ENCODE measurements at regions not wholly inside any gene's neighbourhood (a gene's known extent, or its start where the extent isn't known, plus 50 kb on each side); places are given as distances from the start of the nearest gene placed in this dataset.

- no peak for DNase-seq
Measured at GRCh38 chr13:20351281-20352022, 119.3 kb upstream of the GJB6 start.

GRCh38 chr13:20350819-20351218, 118.7 kb upstream of the GJB6 start:
- DNase-seq, result no peak

DNA sequence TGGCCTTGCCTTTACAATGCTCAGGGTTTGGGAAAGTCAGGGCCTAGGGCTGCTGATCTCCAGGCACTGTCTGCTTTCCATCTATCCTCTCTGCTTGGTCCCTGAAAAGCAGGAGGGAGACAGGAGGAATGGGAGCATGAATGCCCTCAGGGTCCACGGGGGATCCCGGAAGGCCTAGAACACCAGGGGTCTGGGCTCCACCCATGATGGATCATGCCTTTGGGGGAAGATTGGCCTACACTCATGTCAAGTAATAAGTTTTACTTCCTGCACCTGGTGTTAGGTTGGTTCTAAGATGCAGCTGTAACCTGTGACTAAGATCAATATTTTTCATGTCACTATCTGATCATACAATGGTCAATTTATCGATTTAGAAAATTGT, 118.3 kb upstream of the GJB6 start:
- no peak for DNase-seq

- no peak for DNase-seq
Measured at GRCh38 chr13:20349564-20350381, 117.7 kb upstream of the GJB6 start.

DNA sequence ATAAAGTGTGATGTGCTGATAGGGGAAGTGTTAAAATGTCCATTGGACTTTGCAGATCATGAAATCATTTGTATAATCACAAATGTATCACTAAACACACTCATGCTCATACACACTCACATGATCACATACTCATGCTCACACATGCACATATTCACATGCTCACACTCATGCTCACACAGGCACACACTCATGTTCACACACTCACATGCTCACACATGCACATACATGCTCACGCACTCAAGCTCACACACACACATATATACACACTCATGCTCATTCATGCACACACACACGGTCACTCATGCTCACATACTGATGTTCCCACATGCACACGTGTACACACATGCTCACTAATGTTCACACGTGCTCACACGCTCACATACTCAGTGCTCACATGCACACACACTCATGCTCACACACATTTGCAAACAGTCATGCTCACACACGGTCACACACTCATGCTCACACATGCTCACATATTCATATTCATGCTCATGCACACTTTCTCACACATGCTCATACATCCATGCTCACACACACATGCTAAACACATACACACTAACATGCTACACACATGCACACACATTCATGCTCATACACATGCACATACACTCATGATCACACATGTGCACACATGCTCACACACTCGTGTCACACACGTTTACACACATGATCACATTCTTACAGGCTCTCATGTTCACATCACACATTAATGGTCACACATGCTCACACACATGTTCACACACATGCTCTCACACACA, 116.7 kb upstream of the GJB6 start:
- no peak for DNase-seq

- no peak for DNase-seq
Measured at GRCh38 chr13:20348018-20348417, 115.9 kb upstream of the GJB6 start.

GRCh38 chr13:20344836-20345490, 112.8 kb upstream of the GJB6 start:
- DNase-seq, result no peak

- no peak for DNase-seq
Measured at GRCh38 chr13:20342311-20342710, 110.2 kb upstream of the GJB6 start.

- DNase-seq, result no peak
Measured at GRCh38 chr13:20340759-20341171, 108.6 kb upstream of the GJB6 start.

- no peak for DNase-seq
Measured at GRCh38 chr13:20340136-20340758, 108.1 kb upstream of the GJB6 start.

- DNase-seq, result no peak
Measured at GRCh38 chr13:20337884-20338551, 105.9 kb upstream of the GJB6 start.

DNA sequence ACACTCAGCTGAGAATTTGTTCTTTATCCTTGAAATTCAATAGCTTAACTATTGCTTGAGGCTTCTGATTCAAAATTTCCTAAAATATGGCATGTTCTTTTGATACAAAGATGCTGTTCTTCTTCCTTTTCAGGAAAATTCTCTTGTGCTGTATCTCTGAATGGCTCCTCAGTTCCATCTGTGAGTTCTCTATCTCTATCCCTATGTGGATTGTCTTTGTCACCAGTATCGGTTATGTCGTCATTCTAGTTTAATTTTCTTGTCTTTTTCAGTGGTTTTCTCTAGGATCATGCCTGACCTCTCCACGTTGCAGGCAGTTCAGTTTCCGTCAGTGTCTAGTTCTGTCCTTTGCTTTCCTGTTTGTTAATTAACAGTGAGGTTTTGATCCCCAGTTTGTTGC, 104.6 kb upstream of the GJB6 start:
- no peak for DNase-seq

GRCh38 chr13:20334309-20334708, 102.2 kb upstream of the GJB6 start:
- no peak for DNase-seq

GRCh38 chr13:20332361-20333096, 100.4 kb upstream of the GJB6 start:
- DNase-seq, result no peak

DNA sequence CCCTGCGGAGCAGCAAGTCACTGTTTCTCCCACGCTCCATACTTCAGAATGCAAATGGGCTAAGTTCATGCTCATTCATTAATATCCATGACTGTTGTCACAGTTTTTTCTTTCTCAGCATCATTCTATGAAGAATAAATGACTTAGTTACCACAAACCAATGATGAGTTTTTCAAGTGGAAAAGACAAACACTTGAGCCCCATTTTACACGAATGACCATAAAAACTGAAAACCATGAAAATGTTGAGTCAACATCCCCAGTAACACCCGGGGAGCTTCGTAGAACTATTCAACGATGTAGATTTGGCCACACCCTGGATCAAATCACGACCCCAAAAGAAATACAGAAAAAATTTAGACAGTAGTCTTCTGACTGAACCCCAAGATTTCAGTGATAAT, 99.8 kb upstream of the GJB6 start:
- DNase-seq, result no peak

DNA sequence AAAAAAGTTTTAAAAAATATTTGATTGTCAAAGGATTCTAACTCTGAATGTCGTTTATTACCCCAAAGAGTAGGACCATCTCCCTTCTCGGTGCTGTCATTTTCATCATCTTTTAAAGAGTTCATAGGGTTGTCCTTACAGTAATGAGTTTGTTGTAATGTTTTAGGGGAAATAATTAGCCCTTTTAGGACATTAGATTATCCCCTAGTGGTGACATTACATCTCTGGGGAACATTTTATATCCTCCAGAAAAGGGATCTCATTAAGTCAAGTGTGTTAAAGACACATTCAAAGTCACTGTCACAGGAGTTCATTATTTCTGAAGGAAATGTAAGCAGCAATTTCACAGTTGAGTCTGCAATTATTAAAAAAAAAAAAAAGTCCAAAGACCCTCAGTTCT, 99.3 kb upstream of the GJB6 start:
- DNase-seq, result no peak

GRCh38 chr13:20326809-20327208, 94.7 kb upstream of the GJB6 start:
- no peak for DNase-seq

- no peak for DNase-seq
Measured at GRCh38 chr13:20326276-20326675, 94.2 kb upstream of the GJB6 start.

DNA sequence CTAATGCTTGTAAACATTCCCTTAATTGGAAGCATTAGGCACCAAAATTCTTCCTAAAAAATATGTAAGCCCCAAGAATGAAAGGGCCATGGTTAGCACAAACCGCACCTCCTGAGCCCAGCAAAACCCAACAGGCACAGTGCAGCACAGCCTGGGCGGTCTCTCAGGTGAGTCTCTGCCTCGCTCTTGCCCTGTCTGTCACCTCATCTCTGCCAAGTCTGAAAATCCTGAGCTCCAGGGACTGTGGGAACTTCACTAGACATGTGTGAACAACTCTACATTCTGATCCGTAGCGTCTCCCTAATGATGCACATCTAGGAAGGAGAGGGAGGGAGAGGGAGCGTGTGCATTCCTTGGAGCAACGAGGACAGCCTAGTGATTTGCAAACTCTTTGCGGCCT, 88.8 kb upstream of the GJB6 start:
- no peak for DNase-seq

GRCh38 chr13:20313896-20314295, 81.8 kb upstream of the GJB6 start:
- no peak for DNase-seq

DNA sequence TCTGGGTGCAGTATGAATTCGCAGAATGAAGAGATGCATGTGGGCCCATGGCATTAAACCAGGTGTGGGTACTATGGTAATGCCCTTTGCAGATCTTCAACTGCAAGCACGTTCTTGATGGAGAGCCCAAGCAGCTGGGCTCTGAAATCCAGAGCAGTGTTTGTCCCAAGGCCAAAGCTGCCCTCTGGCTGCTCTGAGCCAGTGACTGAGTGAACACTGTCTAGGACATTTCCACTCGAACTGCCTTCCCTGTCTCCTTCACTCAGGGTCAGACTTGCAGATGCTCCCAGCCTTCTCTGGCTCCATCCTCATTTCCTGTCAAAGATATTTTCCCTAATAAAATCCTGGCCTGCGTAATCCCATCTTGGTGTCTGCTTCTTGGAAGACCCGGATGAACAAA, 80.2 kb upstream of the GJB6 start:
- DNase-seq, result no peak
